ENCODE measurements at regions not wholly inside any gene's neighbourhood (a gene's known extent, or its start where the extent isn't known, plus 50 kb on each side); places are given as distances from the start of the nearest gene placed in this dataset.

- TF ChIP-seq CTCF (IDR thresholded peaks at IDR 0.05) (no peak), POLR2A (IDR thresholded peaks at IDR 0.05) (no peak)
Observed at GRCh38 chr5:73284220-73284795, 111.3 kb downstream of the TMEM174 start.

Measured in Peyer's patch (tissue), 4 donors.